ENCODE measurements at regions not wholly inside any gene's neighbourhood (a gene's known extent, or its start where the extent isn't known, plus 50 kb on each side); places are given as distances from the start of the nearest gene placed in this dataset.
"Not testable (repeated sequence)": the region's sequence is repeated elsewhere in the genome, so short reads cannot be mapped to it uniquely, and the experiment has no call there.

- H3K9me3 ChIP-seq (ENCODE audit: control insufficient read depth, insufficient read depth, low read length), result peaks cover 2% of the 10 kb centered on the region
- DNase-seq (ENCODE audit: low read depth in 4 of 6, low spot score in 6 of 6), result no peak
- no peak overlapping the region for H3K27ac ChIP-seq (ENCODE audit: low read depth, low read length)
- H3K4me1 ChIP-seq (ENCODE audit: control insufficient read depth, insufficient read depth, low read length), result no peaks in the 10 kb centered on the region
- H3K36me3 ChIP-seq (ENCODE audit: control insufficient read depth, insufficient read depth, low read length), result no peaks in the 10 kb centered on the region
- H3K27me3 ChIP-seq (ENCODE audit: control insufficient read depth, insufficient read depth, low read length), result no peaks in the 10 kb centered on the region
- H3K4me3 ChIP-seq (ENCODE audit: low read depth, low read length), result no peak overlapping the region
- 98% methylated on average over 5 of the region's 5 CpGs for WGBS (ENCODE audit: insufficient coverage)
These were observed 181.4 kb upstream of the ETV3 start for GRCh38 chr1:157319567-157319966.

GRCh38 chr1:157317229-157317628, 179.0 kb upstream of the ETV3 start:
- no CpG with 5 or more reads among the region's 2 CpGs for WGBS (ENCODE audit: insufficient coverage)
- not testable (repeated sequence) for DNase-seq (ENCODE audit: low read depth in 4 of 6, low spot score in 6 of 6); H3K9me3 ChIP-seq (ENCODE audit: control insufficient read depth, insufficient read depth, low read length); H3K36me3 ChIP-seq (ENCODE audit: control insufficient read depth, insufficient read depth, low read length); H3K4me1 ChIP-seq (ENCODE audit: control insufficient read depth, insufficient read depth, low read length); H3K27me3 ChIP-seq (ENCODE audit: control insufficient read depth, insufficient read depth, low read length); H3K27ac ChIP-seq (ENCODE audit: low read depth, low read length); H3K4me3 ChIP-seq (ENCODE audit: low read depth, low read length)

- DNase-seq (ENCODE audit: low read depth in 4 of 6, low spot score in 6 of 6), result no peak
- Histone ChIP-seq H3K4me1 (ENCODE audit: control insufficient read depth, insufficient read depth, low read length) (peaks cover 3% of the 10 kb centered on the region), H3K27me3 (ENCODE audit: control insufficient read depth, insufficient read depth, low read length) (no peaks in the 10 kb centered on the region), H3K27ac (ENCODE audit: low read depth, low read length) (no peak overlapping the region), H3K9me3 (ENCODE audit: control insufficient read depth, insufficient read depth, low read length) (no peaks in the 10 kb centered on the region), H3K36me3 (ENCODE audit: control insufficient read depth, insufficient read depth, low read length) (no peaks in the 10 kb centered on the region), H3K4me3 (ENCODE audit: low read depth, low read length) (no peak overlapping the region)
- 84% methylated on average over 2 of the region's 2 CpGs for WGBS (ENCODE audit: insufficient coverage)
These were observed 177.3 kb upstream of the ETV3 start for GRCh38 chr1:157315544-157315943.

GRCh38 chr1:157314408-157314807, 176.2 kb upstream of the ETV3 start:
- Histone ChIP-seq H3K27ac (ENCODE audit: low read depth, low read length) (no peak overlapping the region), H3K4me1 (ENCODE audit: control insufficient read depth, insufficient read depth, low read length) (peaks cover 5% of the 10 kb centered on the region), H3K27me3 (ENCODE audit: control insufficient read depth, insufficient read depth, low read length) (no peaks in the 10 kb centered on the region), H3K9me3 (ENCODE audit: control insufficient read depth, insufficient read depth, low read length) (no peaks in the 10 kb centered on the region), H3K36me3 (ENCODE audit: control insufficient read depth, insufficient read depth, low read length) (no peaks in the 10 kb centered on the region), H3K4me3 (ENCODE audit: low read depth, low read length) (no peak overlapping the region)
- DNase-seq (ENCODE audit: low read depth in 4 of 6, low spot score in 6 of 6), result no peak
- WGBS (ENCODE audit: insufficient coverage), result no CpG with 5 or more reads among the region's 2 CpGs

- 91% methylated on average over 2 of the region's 3 CpGs for WGBS (ENCODE audit: insufficient coverage)
- Histone ChIP-seq H3K9me3 (ENCODE audit: control insufficient read depth, insufficient read depth, low read length) (no peaks in the 10 kb centered on the region), H3K27me3 (ENCODE audit: control insufficient read depth, insufficient read depth, low read length) (no peaks in the 10 kb centered on the region), H3K27ac (ENCODE audit: low read depth, low read length) (no peak overlapping the region), H3K4me1 (ENCODE audit: control insufficient read depth, insufficient read depth, low read length) (peaks cover 5% of the 10 kb centered on the region), H3K4me3 (ENCODE audit: low read depth, low read length) (no peak overlapping the region), H3K36me3 (ENCODE audit: control insufficient read depth, insufficient read depth, low read length) (no peaks in the 10 kb centered on the region)
- no peak for DNase-seq (ENCODE audit: low read depth in 4 of 6, low spot score in 6 of 6)
These were observed 175.1 kb upstream of the ETV3 start for GRCh38 chr1:157313240-157313807.

GRCh38 chr1:157312082-157312812, 174.1 kb upstream of the ETV3 start:
- H3K27ac ChIP-seq (ENCODE audit: low read depth, low read length), result no peak overlapping the region
- peaks cover 5% of the 10 kb centered on the region for H3K4me1 ChIP-seq (ENCODE audit: control insufficient read depth, insufficient read depth, low read length)
- H3K9me3 ChIP-seq (ENCODE audit: control insufficient read depth, insufficient read depth, low read length), result no peaks in the 10 kb centered on the region
- no peaks in the 10 kb centered on the region for H3K36me3 ChIP-seq (ENCODE audit: control insufficient read depth, insufficient read depth, low read length)
- 87% methylated on average over 3 of the region's 4 CpGs for WGBS (ENCODE audit: insufficient coverage)
- no peaks in the 10 kb centered on the region for H3K27me3 ChIP-seq (ENCODE audit: control insufficient read depth, insufficient read depth, low read length)
- H3K4me3 ChIP-seq (ENCODE audit: low read depth, low read length), result no peak overlapping the region
- peak in 1 of 6 donors; percentile 8 for DNase-seq (ENCODE audit: low read depth in 4 of 6, low spot score in 6 of 6)

- Histone ChIP-seq H3K27ac (ENCODE audit: low read depth, low read length) (no peak overlapping the region), H3K9me3 (ENCODE audit: control insufficient read depth, insufficient read depth, low read length) (no peaks in the 10 kb centered on the region), H3K4me1 (ENCODE audit: control insufficient read depth, insufficient read depth, low read length) (peaks cover 5% of the 10 kb centered on the region), H3K4me3 (ENCODE audit: low read depth, low read length) (no peak overlapping the region), H3K36me3 (ENCODE audit: control insufficient read depth, insufficient read depth, low read length) (no peaks in the 10 kb centered on the region), H3K27me3 (ENCODE audit: control insufficient read depth, insufficient read depth, low read length) (no peaks in the 10 kb centered on the region)
- DNase-seq (ENCODE audit: low read depth in 4 of 6, low spot score in 6 of 6), result no peak
- WGBS (ENCODE audit: insufficient coverage), result 98% methylated on average over 4 of the region's 5 CpGs
These were observed 173.5 kb upstream of the ETV3 start for GRCh38 chr1:157311730-157312081.

GRCh38 chr1:157310805-157311729, 172.9 kb upstream of the ETV3 start:
- H3K27ac ChIP-seq (ENCODE audit: low read depth, low read length); H3K4me3 ChIP-seq (ENCODE audit: low read depth, low read length); H3K36me3 ChIP-seq (ENCODE audit: control insufficient read depth, insufficient read depth, low read length); H3K4me1 ChIP-seq (ENCODE audit: control insufficient read depth, insufficient read depth, low read length); H3K27me3 ChIP-seq (ENCODE audit: control insufficient read depth, insufficient read depth, low read length); H3K9me3 ChIP-seq (ENCODE audit: control insufficient read depth, insufficient read depth, low read length): not testable (repeated sequence)
- peak in 3 of 6 donors; percentile 4 to 73 (median 59) for DNase-seq (ENCODE audit: low read depth in 4 of 6, low spot score in 6 of 6)
- 14% methylated on average over 2 of the region's 6 CpGs for WGBS (ENCODE audit: insufficient coverage)

GRCh38 chr1:157310401-157310800, 172.2 kb upstream of the ETV3 start:
- no peak overlapping the region for H3K4me3 ChIP-seq (ENCODE audit: low read depth, low read length)
- H3K9me3 ChIP-seq (ENCODE audit: control insufficient read depth, insufficient read depth, low read length), result no peaks in the 10 kb centered on the region
- WGBS (ENCODE audit: insufficient coverage), result 60% methylated on average over 2 of the region's 5 CpGs
- peak in 1 of 6 donors; percentile 38 for DNase-seq (ENCODE audit: low read depth in 4 of 6, low spot score in 6 of 6)
- H3K36me3 ChIP-seq (ENCODE audit: control insufficient read depth, insufficient read depth, low read length), result no peaks in the 10 kb centered on the region
- peaks cover 5% of the 10 kb centered on the region for H3K4me1 ChIP-seq (ENCODE audit: control insufficient read depth, insufficient read depth, low read length)
- H3K27ac ChIP-seq (ENCODE audit: low read depth, low read length), result no peak overlapping the region
- no peaks in the 10 kb centered on the region for H3K27me3 ChIP-seq (ENCODE audit: control insufficient read depth, insufficient read depth, low read length)

All from spinal cord (tissue), 9 donors.